DND-41 (cell line): ENCODE measurements at regions not wholly inside any gene's neighbourhood (a gene's known extent, or its start where the extent isn't known, plus 50 kb on each side); places are given as distances from the start of the nearest gene placed in this dataset.
"Not testable (repeated sequence)": the region's sequence is repeated elsewhere in the genome, so short reads cannot be mapped to it uniquely, and the experiment has no call there.

Experiments
- ATAC-seq: fragments of 200-7000 bp; cut with Tn5 transposase; 3 replicates; pipeline ENCODE4 v1.9.1; 2021; ENCODE audit warnings: low read depth; ENCODE audit not compliant: insufficient read depth
- DNase-seq: peaks from one replicate; pipeline ENCODE4 v3.0.0-alpha.2; 2020
- H2AFZ ChIP-seq: 2 replicates; pipeline ENCODE4 v1.6.0; 2012; ENCODE audit warnings: low read depth, low read length
- H3K27ac ChIP-seq: 2 replicates; pipeline ENCODE4 v1.5.1; 2012; ENCODE audit warnings: low read length, inconsistent platforms
- H3K27me3 ChIP-seq: fragments of 200-600 bp; sonication (generic); 2 replicates; pipeline ENCODE4 v1.6.0; 2012; ENCODE audit warnings: low read length, mild to moderate bottlenecking, inconsistent platforms; ENCODE audit not compliant: insufficient read depth, poor library complexity
- H3K36me3 ChIP-seq: 2 replicates; pipeline ENCODE4 v1.5.1; 2012; ENCODE audit warnings: low read length, inconsistent platforms; ENCODE audit not compliant: insufficient read depth
- H3K4me1 ChIP-seq: 2 replicates; pipeline ENCODE4 v1.5.1; 2012; ENCODE audit warnings: mild to moderate bottlenecking, low read length; ENCODE audit not compliant: insufficient read depth
- H3K4me2 ChIP-seq: 2 replicates; pipeline ENCODE4 v1.6.0; 2012; ENCODE audit warnings: mild to moderate bottlenecking, moderate library complexity, low read length, inconsistent platforms; ENCODE audit not compliant: insufficient read depth
- H3K4me3 ChIP-seq, 2 experiments: fragments of 200-600 bp in 1 of 2; shearing (Covaris generic) in 1 of 2; 2 replicates each; pipeline ENCODE4 v1.5.1; 2012 to 2016; ENCODE audit warnings: inconsistent platforms in 2 of 2, low read length in 2 of 2, mild to moderate bottlenecking in 2 of 2, low read depth in 1 of 2, moderate library complexity in 1 of 2
- H3K79me2 ChIP-seq: 2 replicates; pipeline ENCODE4 v1.6.0; 2012; ENCODE audit warnings: low read length, inconsistent platforms; ENCODE audit not compliant: insufficient read depth
- H3K9ac ChIP-seq: 2 replicates; pipeline ENCODE4 v1.6.0; 2012; ENCODE audit warnings: low read depth, mild to moderate bottlenecking, inconsistent platforms, low read length, moderate library complexity
- H3K9me3 ChIP-seq: 2 replicates; pipeline ENCODE4 v1.5.1; 2012; ENCODE audit warnings: low read length, moderate library complexity, mild to moderate bottlenecking, inconsistent platforms; ENCODE audit not compliant: insufficient read depth, severe bottlenecking
- H4K20me1 ChIP-seq: 2 replicates; pipeline ENCODE4 v1.6.0; 2012; ENCODE audit warnings: low read length; ENCODE audit not compliant: insufficient read depth
- EZH2 ChIP-seq: IDR thresholded peaks from 3 replicates; pipeline ENCODE4 v1.6.1; 2012; ENCODE audit warnings: borderline replicate concordance, low read depth, mild to moderate bottlenecking, moderate library complexity, low read length, inconsistent platforms; ENCODE audit not compliant: severe bottlenecking
- TF ChIP-seq, protein P1 (sequence below): IDR thresholded peaks from 2 replicates; pipeline ENCODE4 v1.5.1; 2012; ENCODE audit warnings: borderline replicate concordance, low read length, moderate library complexity, mild to moderate bottlenecking; ENCODE audit not compliant: poor library complexity, severe bottlenecking; ENCODE audit errors: extremely low read depth

- no peak overlapping the region for H3K4me2 ChIP-seq
- no peaks in the 10 kb centered on the region for H4K20me1 ChIP-seq
- no peaks in the 10 kb centered on the region for H3K9me3 ChIP-seq
- H3K4me3 ChIP-seq = no peak overlapping the region
- no peak for TF ChIP-seq EZH2
- TF ChIP-seq, protein P1, sequence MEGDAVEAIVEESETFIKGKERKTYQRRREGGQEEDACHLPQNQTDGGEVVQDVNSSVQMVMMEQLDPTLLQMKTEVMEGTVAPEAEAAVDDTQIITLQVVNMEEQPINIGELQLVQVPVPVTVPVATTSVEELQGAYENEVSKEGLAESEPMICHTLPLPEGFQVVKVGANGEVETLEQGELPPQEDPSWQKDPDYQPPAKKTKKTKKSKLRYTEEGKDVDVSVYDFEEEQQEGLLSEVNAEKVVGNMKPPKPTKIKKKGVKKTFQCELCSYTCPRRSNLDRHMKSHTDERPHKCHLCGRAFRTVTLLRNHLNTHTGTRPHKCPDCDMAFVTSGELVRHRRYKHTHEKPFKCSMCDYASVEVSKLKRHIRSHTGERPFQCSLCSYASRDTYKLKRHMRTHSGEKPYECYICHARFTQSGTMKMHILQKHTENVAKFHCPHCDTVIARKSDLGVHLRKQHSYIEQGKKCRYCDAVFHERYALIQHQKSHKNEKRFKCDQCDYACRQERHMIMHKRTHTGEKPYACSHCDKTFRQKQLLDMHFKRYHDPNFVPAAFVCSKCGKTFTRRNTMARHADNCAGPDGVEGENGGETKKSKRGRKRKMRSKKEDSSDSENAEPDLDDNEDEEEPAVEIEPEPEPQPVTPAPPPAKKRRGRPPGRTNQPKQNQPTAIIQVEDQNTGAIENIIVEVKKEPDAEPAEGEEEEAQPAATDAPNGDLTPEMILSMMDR = no peak
- no peaks in the 10 kb centered on the region for H3K27me3 ChIP-seq
- no peak overlapping the region for H2AFZ ChIP-seq
- no peak overlapping the region for H3K9ac ChIP-seq
- no peaks in the 10 kb centered on the region for H3K79me2 ChIP-seq
- H3K4me1 ChIP-seq = no peaks in the 10 kb centered on the region
- H3K36me3 ChIP-seq = no peaks in the 10 kb centered on the region
- H3K27ac ChIP-seq = no peak overlapping the region
- no peak for ATAC-seq
- no peak for DNase-seq
Measured at GRCh38 chr7:138195151-138195571, 118.9 kb downstream of the AKR1D1 start.

GRCh38 chr7:138196503-138196946, 120.3 kb downstream of the AKR1D1 start:
- not testable (repeated sequence) for H4K20me1 ChIP-seq, H3K27me3 ChIP-seq, H3K9ac ChIP-seq, H3K9me3 ChIP-seq, H2AFZ ChIP-seq, H3K36me3 ChIP-seq, H3K79me2 ChIP-seq, ATAC-seq, H3K4me3 ChIP-seq, H3K4me1 ChIP-seq, H3K27ac ChIP-seq, H3K4me2 ChIP-seq, DNase-seq

- Histone ChIP-seq H3K27ac (no peak overlapping the region), H2AFZ (no peak overlapping the region), H3K4me1 (no peaks in the 10 kb centered on the region), H3K9me3 (no peaks in the 10 kb centered on the region), H3K4me2 (no peak overlapping the region), H3K4me3 (no peak overlapping the region), H3K9ac (no peak overlapping the region), H3K79me2 (no peaks in the 10 kb centered on the region), H3K27me3 (no peaks in the 10 kb centered on the region), H3K36me3 (no peaks in the 10 kb centered on the region), H4K20me1 (no peaks in the 10 kb centered on the region)
- TF ChIP-seq EZH2 = no peak
- TF ChIP-seq, protein P1 = no peak
- DNase-seq (no peak), ATAC-seq (no peak)
Measured at GRCh38 chr7:138196971-138197896, 121.0 kb downstream of the AKR1D1 start.

- H3K4me2 ChIP-seq = no peak overlapping the region
- TF ChIP-seq EZH2 = no peak
- H3K9me3 ChIP-seq = no peaks in the 10 kb centered on the region
- no peak overlapping the region for H2AFZ ChIP-seq
- no peaks in the 10 kb centered on the region for H3K79me2 ChIP-seq
- no peaks in the 10 kb centered on the region for H3K36me3 ChIP-seq
- H3K4me3 ChIP-seq = no peak overlapping the region
- no peaks in the 10 kb centered on the region for H3K27me3 ChIP-seq
- no peak for ATAC-seq
- H3K27ac ChIP-seq = no peak overlapping the region
- H3K4me1 ChIP-seq = no peaks in the 10 kb centered on the region
- no peak for DNase-seq
- H4K20me1 ChIP-seq = no peaks in the 10 kb centered on the region
- H3K9ac ChIP-seq = no peak overlapping the region
Measured at GRCh38 chr7:138204285-138204981, 128.2 kb downstream of the AKR1D1 start.
